ENCODE measurements at regions not wholly inside any gene's neighbourhood (a gene's known extent, or its start where the extent isn't known, plus 50 kb on each side); places are given as distances from the start of the nearest gene placed in this dataset.

GRCh38 chr22:48141301-48141700 is 1378.9 kb downstream of the TBC1D22A start:
- TF ChIP-seq, protein P1, sequence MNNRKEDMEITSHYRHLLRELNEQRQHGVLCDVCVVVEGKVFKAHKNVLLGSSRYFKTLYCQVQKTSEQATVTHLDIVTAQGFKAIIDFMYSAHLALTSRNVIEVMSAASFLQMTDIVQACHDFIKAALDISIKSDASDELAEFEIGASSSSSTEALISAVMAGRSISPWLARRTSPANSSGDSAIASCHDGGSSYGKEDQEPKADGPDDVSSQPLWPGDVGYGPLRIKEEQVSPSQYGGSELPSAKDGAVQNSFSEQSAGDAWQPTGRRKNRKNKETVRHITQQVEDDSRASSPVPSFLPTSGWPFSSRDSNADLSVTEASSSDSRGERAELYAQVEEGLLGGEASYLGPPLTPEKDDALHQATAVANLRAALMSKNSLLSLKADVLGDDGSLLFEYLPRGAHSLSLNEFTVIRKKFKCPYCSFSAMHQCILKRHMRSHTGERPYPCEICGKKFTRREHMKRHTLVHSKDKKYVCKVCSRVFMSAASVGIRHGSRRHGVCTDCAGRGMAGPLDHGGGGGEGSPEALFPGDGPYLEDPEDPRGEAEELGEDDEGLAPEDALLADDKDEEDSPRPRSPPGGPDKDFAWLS (CRISPR knock-in tag; IDR thresholded peaks at IDR 0.05; ENCODE audit: borderline replicate concordance), result no peak
- no peak for TF ChIP-seq KDM5A (IDR thresholded peaks at IDR 0.05; ENCODE audit: borderline replicate concordance, low read length)
- TF ChIP-seq NFE2 (CRISPR knock-in tag; IDR thresholded peaks at IDR 0.05), result no peak
- Histone ChIP-seq H3K9ac (ENCODE audit: insufficient read depth, low read depth, low read length) (no peak overlapping the region), H3K4me3 (replicated peaks in 1 of 3; ENCODE audit: insufficient read depth in 1 of 3, low read depth in 2 of 3, low read length in 3 of 3) (no peak overlapping the region), H3K4me1 (ENCODE audit: insufficient read depth, low read length) (no peaks in the 10 kb centered on the region), H3K27ac (ENCODE audit: extremely low read length, insufficient read depth, low read length) (no peak overlapping the region), H3K4me2 (ENCODE audit: low read depth, low read length) (no peak overlapping the region), H2AFZ (ENCODE audit: low read length) (no peak overlapping the region), H3K36me3 (replicated peaks in 1 of 2; ENCODE audit: control insufficient read depth in 1 of 2, insufficient read depth in 2 of 2, low read length in 2 of 2) (no peaks in the 10 kb centered on the region), H3K27me3 (ENCODE audit: control insufficient read depth in 1 of 2, insufficient read depth in 2 of 2, low read length in 2 of 2) (peaks cover 4 to 24% of the 10 kb centered on the region in 2 experiments; a peak in 4 of 5 replicates), H3K79me2 (ENCODE audit: insufficient read depth, low read length) (no peaks in the 10 kb centered on the region), H3K9me3 (ENCODE audit: low read length) (no peaks in the 10 kb centered on the region), H4K20me1 (ENCODE audit: insufficient read depth, low read length) (no peaks in the 10 kb centered on the region)
- FAIRE-seq (no peak), ATAC-seq (no peak), DNase-seq (ENCODE audit: low spot score) (no peak)
- WGBS (ENCODE audit: low lambda C conversion rate), result 0% methylated on average over 2 of the region's 10 CpGs
- intact Hi-C loops (cut with micrococcal nuclease; ENCODE audit: unreplicated experiment) (no loop called here), in situ Hi-C loops (cut with HindIII; ENCODE audit: extremely low pct_ligation_motif_present, low pct_unique_long_range_greater_than_20kb) (no loop called here)
- no TSS peak for BruUV-seq (replicated peaks)
- POLR2A ChIA-PET, result no interaction called here
- CTCF ChIA-PET (ENCODE audit: low intra/inter-chr PET ratio, low total read pairs), result no interaction called here

DNA sequence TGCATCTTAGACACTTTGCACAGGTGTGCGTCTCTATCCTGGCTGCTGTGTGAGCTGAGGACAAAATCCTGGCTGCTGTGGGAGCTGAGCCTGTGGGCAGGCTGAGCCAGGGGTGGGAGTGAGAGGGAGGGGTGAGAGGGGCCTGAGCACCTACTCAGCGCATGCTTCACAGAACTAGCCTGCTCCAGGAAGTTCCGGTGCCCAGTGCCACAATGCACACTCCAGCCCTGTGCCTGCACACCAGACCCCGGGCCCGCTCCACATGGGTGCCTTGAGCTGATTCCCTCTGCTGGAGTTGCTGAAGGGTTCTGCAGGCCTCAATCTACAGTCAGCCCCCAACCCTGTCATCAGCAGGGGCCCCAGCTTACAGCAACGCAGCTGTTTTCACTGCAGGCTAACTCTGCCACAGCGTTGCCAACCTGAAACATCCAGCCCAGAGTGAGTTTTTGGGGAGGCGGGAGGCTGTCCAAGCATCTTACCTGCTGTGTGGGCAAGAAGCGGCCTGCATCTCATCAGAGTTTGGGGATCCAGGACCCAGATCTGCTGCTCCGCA is 1377.9 kb downstream of the TBC1D22A start:
- no TSS peak for BruUV-seq (replicated peaks)
- no peak for DNase-seq (ENCODE audit: low spot score)
- Histone ChIP-seq H3K9ac (ENCODE audit: insufficient read depth, low read depth, low read length) (no peak overlapping the region), H3K4me1 (ENCODE audit: insufficient read depth, low read length) (no peaks in the 10 kb centered on the region), H2AFZ (ENCODE audit: low read length) (no peak overlapping the region), H4K20me1 (ENCODE audit: insufficient read depth, low read length) (no peaks in the 10 kb centered on the region), H3K4me3 (replicated peaks in 1 of 3; ENCODE audit: insufficient read depth in 1 of 3, low read depth in 2 of 3, low read length in 3 of 3) (no peak overlapping the region), H3K79me2 (ENCODE audit: insufficient read depth, low read length) (no peaks in the 10 kb centered on the region), H3K27me3 (ENCODE audit: control insufficient read depth in 1 of 2, insufficient read depth in 2 of 2, low read length in 2 of 2) (peaks cover 4 to 15% of the 10 kb centered on the region in 2 experiments; a peak in 4 of 5 replicates), H3K4me2 (ENCODE audit: low read depth, low read length) (no peak overlapping the region), H3K36me3 (replicated peaks in 1 of 2; ENCODE audit: control insufficient read depth in 1 of 2, insufficient read depth in 2 of 2, low read length in 2 of 2) (no peaks in the 10 kb centered on the region), H3K9me3 (ENCODE audit: low read length) (no peaks in the 10 kb centered on the region), H3K27ac (ENCODE audit: extremely low read length, insufficient read depth, low read length) (no peak overlapping the region)
- FAIRE-seq, result no peak
- ChIA-PET CTCF (ENCODE audit: low intra/inter-chr PET ratio, low total read pairs) (no interaction called here), POLR2A (no interaction called here)
- intact Hi-C loops (cut with micrococcal nuclease; ENCODE audit: unreplicated experiment), result no loop called here
- in situ Hi-C loops (cut with HindIII; ENCODE audit: extremely low pct_ligation_motif_present, low pct_unique_long_range_greater_than_20kb), result no loop called here
- ATAC-seq, result no peak
- 0% methylated on average over 2 of the region's 10 CpGs for WGBS (ENCODE audit: low lambda C conversion rate)
- TF ChIP-seq ZNF3 (CRISPR knock-in tag; IDR thresholded peaks at IDR 0.05) (no peak), ZFY (CRISPR knock-in tag; IDR thresholded peaks at IDR 0.05) (no peak), KAT7 (CRISPR knock-in tag; IDR thresholded peaks at IDR 0.05; ENCODE audit: borderline replicate concordance) (no peak), ZUFSP (CRISPR knock-in tag; IDR thresholded peaks at IDR 0.05; ENCODE audit: borderline replicate concordance) (no peak), EZH2 (conservative IDR thresholded peaks at IDR 0.05; ENCODE audit: low read depth, low read length) (no peak), IKZF1 (IDR thresholded peaks at IDR 0.05) (no peak), MED8 (CRISPR knock-in tag; IDR thresholded peaks at IDR 0.05; ENCODE audit: insufficient replicate concordance) (no peak)

Data from HepG2 (cell line).